Colonic mucosa (tissue), 4 donors: ENCODE measurements at regions not wholly inside any gene's neighbourhood (a gene's known extent, or its start where the extent isn't known, plus 50 kb on each side); places are given as distances from the start of the nearest gene placed in this dataset.

Experiments
- DNase-seq: peaks from one replicate; pipeline ENCODE4 v3.0.0-alpha.2; 2020
- H3K27ac ChIP-seq: fragments of 200-600 bp; one replicate; pipeline ENCODE4 v1.8.0; 2021
- H3K27me3 ChIP-seq: fragments of 200-600 bp; one replicate; pipeline ENCODE4 v1.8.0; 2021
- H3K36me3 ChIP-seq: fragments of 200-600 bp; one replicate; pipeline ENCODE4 v1.8.0; 2021
- H3K4me1 ChIP-seq: fragments of 200-600 bp; one replicate; pipeline ENCODE4 v1.8.0; 2021; ENCODE audit warnings: mild to moderate bottlenecking
- H3K4me3 ChIP-seq: fragments of 200-600 bp; one replicate; pipeline ENCODE4 v1.8.0; 2021
- H3K9ac ChIP-seq, 2 donors: one replicate each; pipeline ENCODE4 v1.7.0; 2013; ENCODE audit warnings: control low read depth in 2 of 2, low read depth in 2 of 2, low read length in 2 of 2
- H3K9me3 ChIP-seq: fragments of 200-600 bp; one replicate; pipeline ENCODE4 v1.8.0; 2021
- CTCF ChIP-seq: fragments of 200-600 bp; IDR thresholded peaks from one replicate; pipeline ENCODE4 v1.8.0; 2022; ENCODE audit warnings: antibody characterized with exemption, mild to moderate bottlenecking
- intact Hi-C: fragments of 100-400 bp; cut with DNase I; formaldehyde crosslinking; loops from one replicate; pipeline ENCODE4 v1.14.1; 2022
- donor health status: healthy.
- donor health status: DM: no; HTN: no; CAD: no.
- donor health status: DM: no; HTN: no; CAD: no.

GRCh38 chr1:88407248-88407647 is 276.8 kb upstream of the PKN2 start:
- no peaks in the 10 kb centered on the region for H3K4me1 ChIP-seq
- H3K27ac ChIP-seq = no peak overlapping the region
- H3K36me3 ChIP-seq = no peaks in the 10 kb centered on the region
- H3K4me3 ChIP-seq = no peak overlapping the region
- H3K9ac ChIP-seq = no peak overlapping the region
- H3K9me3 ChIP-seq = no peaks in the 10 kb centered on the region
- no peak for DNase-seq
- H3K27me3 ChIP-seq = no peaks in the 10 kb centered on the region
- intact Hi-C loops = no loop called here
- TF ChIP-seq CTCF = no peak

GRCh38 chr1:88421997-88422396 is 262.1 kb upstream of the PKN2 start:
- H3K4me1 ChIP-seq = no peaks in the 10 kb centered on the region
- intact Hi-C loops = no loop called here
- no peak overlapping the region for H3K9ac ChIP-seq
- H3K27me3 ChIP-seq = no peaks in the 10 kb centered on the region
- H3K9me3 ChIP-seq = no peaks in the 10 kb centered on the region
- no peak for DNase-seq
- TF ChIP-seq CTCF = no peak
- H3K4me3 ChIP-seq = no peak overlapping the region
- no peaks in the 10 kb centered on the region for H3K36me3 ChIP-seq
- H3K27ac ChIP-seq = no peak overlapping the region

GRCh38 chr1:88433556-88433955 is 250.5 kb upstream of the PKN2 start:
- Histone ChIP-seq H3K9ac (no peak overlapping the region), H3K9me3 (no peaks in the 10 kb centered on the region), H3K27me3 (no peaks in the 10 kb centered on the region), H3K4me3 (no peak overlapping the region), H3K36me3 (no peaks in the 10 kb centered on the region), H3K4me1 (no peaks in the 10 kb centered on the region), H3K27ac (no peak overlapping the region)
- no peak for DNase-seq
- TF ChIP-seq CTCF = no peak
- intact Hi-C loops = no loop called here

GRCh38 chr1:88434836-88435235 is 249.2 kb upstream of the PKN2 start:
- Histone ChIP-seq H3K9ac (no peak overlapping the region), H3K36me3 (no peaks in the 10 kb centered on the region), H3K4me1 (no peaks in the 10 kb centered on the region), H3K27ac (no peak overlapping the region), H3K27me3 (no peaks in the 10 kb centered on the region), H3K4me3 (no peak overlapping the region), H3K9me3 (no peaks in the 10 kb centered on the region)
- intact Hi-C loops = no loop called here
- DNase-seq = no peak
- no peak for TF ChIP-seq CTCF

- no peak overlapping the region for H3K27ac ChIP-seq
- no peak for DNase-seq
- H3K9ac ChIP-seq = no peak overlapping the region
- H3K36me3 ChIP-seq = no peaks in the 10 kb centered on the region
- no peaks in the 10 kb centered on the region for H3K4me1 ChIP-seq
- no peak for TF ChIP-seq CTCF
- intact Hi-C loops = no loop called here
- H3K4me3 ChIP-seq = no peak overlapping the region
- no peaks in the 10 kb centered on the region for H3K9me3 ChIP-seq
- no peaks in the 10 kb centered on the region for H3K27me3 ChIP-seq
Observed at GRCh38 chr1:88441022-88441421, 243.1 kb upstream of the PKN2 start.

- no peaks in the 10 kb centered on the region for H3K27me3 ChIP-seq
- intact Hi-C loops = no loop called here
- no peak for DNase-seq
- no peak overlapping the region for H3K9ac ChIP-seq
- TF ChIP-seq CTCF = no peak
- H3K27ac ChIP-seq = no peak overlapping the region
- no peaks in the 10 kb centered on the region for H3K36me3 ChIP-seq
- no peak overlapping the region for H3K4me3 ChIP-seq
- no peaks in the 10 kb centered on the region for H3K4me1 ChIP-seq
- H3K9me3 ChIP-seq = no peaks in the 10 kb centered on the region
Observed at GRCh38 chr1:88451856-88452255, 232.2 kb upstream of the PKN2 start.
